Activated naive CD8-positive, alpha-beta T cell (primary cell): ENCODE measurements at regions not wholly inside any gene's neighbourhood (a gene's known extent, or its start where the extent isn't known, plus 50 kb on each side); places are given as distances from the start of the nearest gene placed in this dataset.

ENCODE experiments used
- H3K27ac Mint-ChIP-seq: one replicate; pipeline ENCODE4 v1.8.0; 2021; ENCODE audit warnings: mixed read lengths
- H3K27me3 Mint-ChIP-seq: one replicate; pipeline ENCODE4 v1.8.0; 2021; ENCODE audit warnings: mixed read lengths
- H3K36me3 Mint-ChIP-seq: one replicate; pipeline ENCODE4 v1.8.0; 2021; ENCODE audit warnings: mixed read lengths
- H3K4me1 Mint-ChIP-seq: one replicate; pipeline ENCODE4 v1.8.0; 2021; ENCODE audit warnings: low read depth, mixed read lengths
- H3K4me3 Mint-ChIP-seq: one replicate; pipeline ENCODE4 v1.8.0; 2021; ENCODE audit warnings: mild to moderate bottlenecking, mixed read lengths
- H3K9me3 Mint-ChIP-seq: one replicate; pipeline ENCODE4 v1.8.0; 2021; ENCODE audit warnings: low read depth, mixed read lengths

DNA sequence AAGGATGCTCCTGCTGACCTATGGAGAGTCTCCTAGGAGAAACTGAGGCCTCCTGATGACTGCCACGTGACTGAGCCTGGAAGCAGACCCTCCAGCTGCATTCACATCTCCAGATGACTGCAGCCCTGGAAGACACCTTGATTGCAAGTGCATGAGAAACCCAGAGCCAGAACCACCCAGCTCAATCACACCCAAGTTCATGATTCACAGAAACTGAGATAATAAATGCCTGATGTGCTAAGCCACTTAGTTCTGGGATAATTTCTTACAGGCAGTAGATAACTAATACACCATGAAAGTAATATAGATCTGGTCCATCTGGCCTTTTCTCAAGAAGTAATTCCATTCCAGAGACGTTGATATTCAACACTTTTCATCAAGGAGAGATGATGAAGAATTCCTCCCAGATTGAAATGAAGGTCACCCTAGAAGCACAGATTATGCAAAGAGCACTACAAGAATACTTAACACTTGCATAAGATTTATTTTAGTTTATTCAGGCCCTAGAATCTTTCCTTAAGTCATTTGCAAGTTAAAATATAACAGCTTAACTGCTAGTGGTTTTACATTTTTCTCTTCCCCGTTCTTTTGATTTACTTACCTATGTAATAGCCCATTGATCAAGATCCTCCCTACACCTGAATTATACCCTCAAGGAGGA lies 208.2 kb upstream of the INHBA start:
- H3K4me3 Mint-ChIP-seq = no peak overlapping the region

DNA sequence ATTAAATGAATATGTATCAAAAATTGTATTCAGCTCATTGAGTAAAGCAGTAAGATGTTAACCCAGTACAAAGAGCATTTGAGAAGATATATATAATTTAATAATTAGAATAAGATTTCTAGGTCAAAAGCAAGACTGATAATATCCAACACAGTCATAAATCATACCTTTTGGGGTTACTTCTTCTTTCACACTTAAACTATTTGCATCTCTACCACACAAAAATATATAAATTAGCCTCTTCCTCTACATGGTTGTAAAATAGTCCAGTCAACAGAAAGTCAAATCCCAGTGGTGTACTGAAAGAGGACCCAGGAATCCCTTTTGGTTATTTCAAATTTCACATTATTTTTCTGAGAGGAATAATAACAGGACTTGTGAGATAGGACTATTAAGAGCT lies 204.6 kb upstream of the INHBA start:
- Mint-ChIP-seq H3K27me3 (peaks cover 12% of the 10 kb centered on the region), H3K4me1 (peaks cover 2% of the 10 kb centered on the region), H3K4me3 (no peak overlapping the region), H3K36me3 (peaks cover 3% of the 10 kb centered on the region), H3K9me3 (peaks cover 4% of the 10 kb centered on the region), H3K27ac (no peak overlapping the region)

More for the DNA sequence above, 208.2 kb upstream of the INHBA start:
- H3K36me3 Mint-ChIP-seq = no peaks in the 10 kb centered on the region
- H3K27me3 Mint-ChIP-seq = peaks cover 13% of the 10 kb centered on the region
- peak overlapping the region; percentile 24 for H3K27ac Mint-ChIP-seq
- no peaks in the 10 kb centered on the region for H3K9me3 Mint-ChIP-seq
- peaks cover 2% of the 10 kb centered on the region for H3K4me1 Mint-ChIP-seq

DNA sequence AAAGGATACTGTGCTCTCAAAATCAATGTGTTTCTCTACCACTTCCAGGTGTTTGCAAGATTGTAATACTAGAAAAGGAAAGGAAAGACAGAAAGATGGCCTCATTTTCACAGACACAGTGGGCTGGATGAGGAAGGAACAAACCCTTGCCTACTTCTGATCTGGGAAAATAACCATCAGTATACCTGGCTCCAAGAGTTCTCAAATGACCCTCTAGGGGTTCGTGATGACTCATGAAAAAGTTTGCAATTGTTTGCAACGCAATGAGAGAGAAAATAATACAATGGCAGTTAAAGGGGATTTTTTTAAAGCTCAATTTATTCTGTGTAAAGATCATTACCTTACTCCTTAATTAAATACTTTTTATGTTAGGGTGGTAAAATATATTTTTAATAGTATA lies 197.6 kb upstream of the INHBA start:
- Mint-ChIP-seq H3K27ac (no peak overlapping the region), H3K4me1 (no peaks in the 10 kb centered on the region), H3K36me3 (peaks cover 3% of the 10 kb centered on the region), H3K4me3 (no peak overlapping the region), H3K27me3 (peaks cover 17% of the 10 kb centered on the region), H3K9me3 (peaks cover 4% of the 10 kb centered on the region)

- peaks cover 17% of the 10 kb centered on the region for H3K27me3 Mint-ChIP-seq
- H3K36me3 Mint-ChIP-seq = peaks cover 3% of the 10 kb centered on the region
- no peak overlapping the region for H3K27ac Mint-ChIP-seq
- H3K4me1 Mint-ChIP-seq = no peaks in the 10 kb centered on the region
- no peak overlapping the region for H3K4me3 Mint-ChIP-seq
- peaks cover 4% of the 10 kb centered on the region for H3K9me3 Mint-ChIP-seq
These were observed 197.0 kb upstream of the INHBA start for GRCh38 chr7:41899823-41900433.

DNA sequence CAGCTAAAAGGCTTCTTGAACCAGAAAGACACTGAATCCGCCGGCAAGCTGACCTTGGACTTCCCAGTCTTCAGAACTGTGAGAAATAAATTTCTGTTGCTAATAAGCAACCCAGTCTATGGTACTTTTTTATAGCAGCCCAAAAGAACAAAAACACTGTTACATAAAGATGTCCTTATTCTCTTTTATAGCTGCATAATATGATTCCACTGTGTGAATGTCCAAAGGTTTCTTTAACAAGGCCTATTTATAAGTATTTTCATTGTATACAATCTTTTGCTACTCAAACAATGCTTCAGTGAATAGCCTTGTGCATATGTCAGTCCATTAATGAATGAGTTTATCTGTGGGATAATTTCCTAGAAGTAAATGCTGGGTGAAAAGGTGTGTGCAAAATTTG lies 190.8 kb upstream of the INHBA start:
- no peaks in the 10 kb centered on the region for H3K9me3 Mint-ChIP-seq
- peaks cover 10% of the 10 kb centered on the region for H3K4me1 Mint-ChIP-seq
- H3K27ac Mint-ChIP-seq = no peak overlapping the region
- H3K27me3 Mint-ChIP-seq = peaks cover 6% of the 10 kb centered on the region
- no peaks in the 10 kb centered on the region for H3K36me3 Mint-ChIP-seq
- no peak overlapping the region for H3K4me3 Mint-ChIP-seq

GRCh38 chr7:41892356-41893100 lies 189.6 kb upstream of the INHBA start:
- no peak overlapping the region for H3K27ac Mint-ChIP-seq
- H3K27me3 Mint-ChIP-seq = peaks cover 3% of the 10 kb centered on the region
- no peaks in the 10 kb centered on the region for H3K36me3 Mint-ChIP-seq
- no peaks in the 10 kb centered on the region for H3K9me3 Mint-ChIP-seq
- no peak overlapping the region for H3K4me3 Mint-ChIP-seq
- H3K4me1 Mint-ChIP-seq = peaks cover 10% of the 10 kb centered on the region

GRCh38 chr7:41891950-41892349 lies 189.1 kb upstream of the INHBA start:
- Mint-ChIP-seq H3K27me3 (no peaks in the 10 kb centered on the region), H3K27ac (no peak overlapping the region), H3K4me1 (peaks cover 10% of the 10 kb centered on the region), H3K4me3 (no peak overlapping the region), H3K9me3 (no peaks in the 10 kb centered on the region), H3K36me3 (no peaks in the 10 kb centered on the region)

DNA sequence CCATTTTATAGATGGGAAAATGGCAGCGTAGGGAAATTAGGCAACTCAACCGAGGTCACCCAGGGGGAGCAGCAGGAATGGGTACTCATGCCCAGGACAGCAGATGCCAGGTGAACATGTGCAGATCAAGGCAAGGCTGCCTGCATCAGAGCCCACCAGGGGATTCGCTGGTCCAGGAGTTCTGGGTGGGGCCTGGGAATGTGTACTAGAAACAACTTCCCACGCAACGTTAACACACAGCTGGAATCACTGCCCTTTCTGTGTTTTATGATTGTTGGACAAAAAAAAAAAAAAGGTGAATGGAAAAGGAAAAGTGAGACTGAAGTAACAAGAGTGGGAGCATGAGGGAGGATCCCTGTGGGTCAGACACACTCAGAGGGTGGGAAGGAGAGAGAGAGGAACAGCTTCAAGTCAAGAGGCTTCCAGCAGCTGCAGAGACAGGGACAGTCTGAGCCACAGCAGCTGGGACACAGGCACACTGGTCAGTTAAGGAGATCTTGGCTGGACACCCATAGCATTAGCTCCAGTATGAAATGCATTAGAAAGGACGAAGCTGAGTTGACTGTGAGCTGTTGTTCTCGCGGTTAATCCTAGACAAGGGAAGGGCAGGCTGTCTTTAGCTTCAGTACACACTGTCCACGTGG lies 187.9 kb upstream of the INHBA start:
- no peaks in the 10 kb centered on the region for H3K36me3 Mint-ChIP-seq
- no peaks in the 10 kb centered on the region for H3K27me3 Mint-ChIP-seq
- no peak overlapping the region for H3K27ac Mint-ChIP-seq
- no peak overlapping the region for H3K4me3 Mint-ChIP-seq
- H3K9me3 Mint-ChIP-seq = no peaks in the 10 kb centered on the region
- H3K4me1 Mint-ChIP-seq = peaks cover 10% of the 10 kb centered on the region

GRCh38 chr7:41889472-41889871 lies 186.6 kb upstream of the INHBA start:
- H3K9me3 Mint-ChIP-seq = no peaks in the 10 kb centered on the region
- H3K27ac Mint-ChIP-seq = no peak overlapping the region
- peaks cover 15% of the 10 kb centered on the region for H3K4me1 Mint-ChIP-seq
- no peaks in the 10 kb centered on the region for H3K27me3 Mint-ChIP-seq
- H3K4me3 Mint-ChIP-seq = no peak overlapping the region
- H3K36me3 Mint-ChIP-seq = no peaks in the 10 kb centered on the region

GRCh38 chr7:41889040-41889439 lies 186.2 kb upstream of the INHBA start:
- Mint-ChIP-seq H3K36me3 (no peaks in the 10 kb centered on the region), H3K4me1 (peaks cover 15% of the 10 kb centered on the region), H3K27me3 (no peaks in the 10 kb centered on the region), H3K4me3 (no peak overlapping the region), H3K9me3 (no peaks in the 10 kb centered on the region), H3K27ac (peak overlapping the region; percentile 52)

- no peak overlapping the region for H3K27ac Mint-ChIP-seq
- peaks cover 7% of the 10 kb centered on the region for H3K9me3 Mint-ChIP-seq
- H3K4me3 Mint-ChIP-seq = no peak overlapping the region
- no peaks in the 10 kb centered on the region for H3K36me3 Mint-ChIP-seq
- H3K4me1 Mint-ChIP-seq = peaks cover 24% of the 10 kb centered on the region
- no peaks in the 10 kb centered on the region for H3K27me3 Mint-ChIP-seq
These were observed 184.5 kb upstream of the INHBA start for GRCh38 chr7:41887416-41887815.

DNA sequence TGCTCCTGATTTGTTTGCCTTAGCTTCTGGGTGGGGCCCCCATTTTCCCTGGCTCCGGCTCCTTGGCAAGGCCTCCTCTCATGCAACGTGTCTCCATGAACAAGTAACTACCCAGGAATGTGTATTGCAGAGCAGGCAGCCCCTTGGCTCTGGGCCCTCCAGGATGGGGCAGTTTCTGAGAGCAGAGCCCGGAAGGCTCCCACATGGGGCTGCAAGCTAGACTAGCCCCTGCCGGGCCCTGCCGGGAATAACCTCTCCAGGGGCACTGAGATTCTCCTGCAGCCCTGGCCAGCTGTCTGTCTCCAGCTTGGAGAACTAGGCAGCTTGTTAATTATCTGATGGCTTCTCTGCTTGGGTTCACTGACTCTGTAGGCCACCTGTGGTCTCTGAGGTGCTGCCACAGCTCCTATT lies 184.0 kb upstream of the INHBA start:
- Mint-ChIP-seq H3K27ac (no peak overlapping the region), H3K4me3 (no peak overlapping the region), H3K4me1 (peaks cover 29% of the 10 kb centered on the region), H3K36me3 (peaks cover 2% of the 10 kb centered on the region), H3K9me3 (peaks cover 11% of the 10 kb centered on the region), H3K27me3 (no peaks in the 10 kb centered on the region)

- peaks cover 5% of the 10 kb centered on the region for H3K36me3 Mint-ChIP-seq
- H3K27me3 Mint-ChIP-seq = no peaks in the 10 kb centered on the region
- no peak overlapping the region for H3K4me3 Mint-ChIP-seq
- no peak overlapping the region for H3K27ac Mint-ChIP-seq
- H3K9me3 Mint-ChIP-seq = peaks cover 11% of the 10 kb centered on the region
- H3K4me1 Mint-ChIP-seq = peaks cover 34% of the 10 kb centered on the region
These were observed 183.5 kb upstream of the INHBA start for GRCh38 chr7:41886262-41886900.

DNA sequence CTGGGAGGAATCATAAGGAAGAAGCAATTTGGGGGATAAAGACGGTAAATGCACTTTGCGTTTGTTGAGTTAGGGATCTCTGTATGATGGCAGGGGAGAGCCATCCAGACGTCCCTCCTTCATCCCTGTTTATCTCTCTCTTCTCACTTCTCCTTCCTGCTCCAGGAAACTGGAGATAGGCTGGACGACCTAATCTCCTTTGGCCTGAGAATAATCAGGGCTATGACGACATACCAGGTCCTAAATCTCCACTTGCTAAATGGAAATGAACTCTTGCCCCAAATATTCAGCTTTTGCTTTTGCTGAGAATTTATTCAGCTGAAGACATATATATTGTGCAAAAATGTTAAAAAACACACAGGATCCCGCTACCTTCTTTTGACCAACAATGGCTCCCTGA lies 182.9 kb upstream of the INHBA start:
- H3K9me3 Mint-ChIP-seq = peaks cover 11% of the 10 kb centered on the region
- peaks cover 39% of the 10 kb centered on the region for H3K4me1 Mint-ChIP-seq
- no peak overlapping the region for H3K4me3 Mint-ChIP-seq
- H3K27ac Mint-ChIP-seq = no peak overlapping the region
- H3K27me3 Mint-ChIP-seq = no peaks in the 10 kb centered on the region
- H3K36me3 Mint-ChIP-seq = peaks cover 5% of the 10 kb centered on the region

DNA sequence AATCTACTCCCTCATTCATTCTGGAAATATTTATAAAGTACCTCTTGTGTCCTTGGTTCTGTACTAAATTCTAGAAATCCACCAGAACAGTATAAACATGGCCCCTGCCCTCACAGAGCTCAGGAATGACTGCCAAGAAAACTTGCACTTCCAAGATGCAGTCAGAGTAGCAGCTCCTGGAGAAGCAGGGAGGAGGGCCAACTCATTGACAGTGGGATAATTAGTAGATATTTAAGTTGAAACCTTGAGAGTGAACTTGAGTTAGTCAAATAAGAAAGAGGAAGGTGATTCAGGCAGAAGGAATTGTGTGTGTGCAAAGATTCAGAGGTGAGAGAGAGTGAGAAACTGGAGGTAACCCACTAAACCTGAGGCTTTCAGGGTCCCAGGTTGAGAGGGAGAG lies 182.2 kb upstream of the INHBA start:
- H3K9me3 Mint-ChIP-seq = peaks cover 11% of the 10 kb centered on the region
- no peak overlapping the region for H3K4me3 Mint-ChIP-seq
- no peak overlapping the region for H3K27ac Mint-ChIP-seq
- no peaks in the 10 kb centered on the region for H3K27me3 Mint-ChIP-seq
- peaks cover 43% of the 10 kb centered on the region for H3K4me1 Mint-ChIP-seq
- H3K36me3 Mint-ChIP-seq = peaks cover 8% of the 10 kb centered on the region
